Renal cortex interstitium (tissue), 11 donors: ENCODE measurements at regions not wholly inside any gene's neighbourhood (a gene's known extent, or its start where the extent isn't known, plus 50 kb on each side); places are given as distances from the start of the nearest gene placed in this dataset.

Experiments
- DNase-seq, 11 donors: peaks; one replicate each; pipeline ENCODE4 v3.0.0-alpha.2; 2013; ENCODE audit warnings: low read depth in 9 of 11, low spot score in 4 of 11; ENCODE audit errors: extremely low read depth in 1 of 11

DNA sequence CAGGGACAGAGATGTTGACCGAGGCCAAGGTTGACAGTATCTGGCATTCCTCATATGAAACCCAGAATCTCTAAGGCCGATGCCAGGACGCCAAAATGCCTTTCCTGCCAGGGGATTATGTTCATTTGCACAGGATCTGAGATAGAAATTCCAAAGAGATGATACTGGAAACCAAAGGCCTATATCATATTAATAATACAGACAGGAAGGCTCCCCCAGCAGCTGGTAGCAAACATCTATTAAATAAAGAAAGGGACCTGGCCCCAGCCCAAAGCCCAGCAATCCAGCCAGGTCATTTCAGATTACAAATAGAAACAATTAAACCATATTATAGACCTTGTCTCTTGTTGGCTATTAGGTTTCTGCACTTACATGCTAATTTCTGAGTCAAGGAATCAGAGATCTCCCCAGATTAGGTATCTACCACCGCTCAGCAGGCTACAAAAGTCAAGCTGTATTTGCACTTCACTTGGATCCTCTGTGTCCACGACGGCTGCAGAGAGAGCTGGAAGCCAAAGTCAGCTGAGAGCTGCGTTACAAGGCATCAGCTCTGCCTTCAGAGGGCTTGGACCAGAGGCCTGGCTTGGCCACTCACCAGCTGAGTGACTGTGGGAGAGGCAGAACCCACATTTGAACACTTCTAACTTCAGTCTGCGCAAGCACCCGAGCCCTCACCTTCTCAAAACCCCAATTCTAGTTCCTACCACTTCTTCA, 269.3 kb upstream of the SIX2 start:
- no peak for DNase-seq

DNA sequence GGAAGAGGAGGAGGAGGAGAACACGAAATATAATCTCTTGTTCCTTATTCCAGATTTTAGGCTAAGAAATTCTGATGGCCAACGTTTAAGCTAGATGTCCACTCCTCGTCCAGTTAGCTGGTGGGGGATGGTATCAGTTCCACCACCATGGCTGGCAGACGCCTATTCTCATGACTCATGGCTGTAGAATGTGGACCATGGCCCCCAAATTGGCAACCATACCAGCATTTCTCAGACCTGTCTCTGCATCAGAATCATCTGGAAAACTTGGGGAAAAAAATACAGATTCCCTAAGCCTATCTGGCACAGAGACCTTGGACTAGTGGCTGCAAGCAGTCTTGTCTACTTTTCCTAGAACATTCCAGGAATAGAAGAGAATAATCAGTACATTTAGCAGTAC, 267.7 kb upstream of the SIX2 start:
- DNase-seq: no peak

DNA sequence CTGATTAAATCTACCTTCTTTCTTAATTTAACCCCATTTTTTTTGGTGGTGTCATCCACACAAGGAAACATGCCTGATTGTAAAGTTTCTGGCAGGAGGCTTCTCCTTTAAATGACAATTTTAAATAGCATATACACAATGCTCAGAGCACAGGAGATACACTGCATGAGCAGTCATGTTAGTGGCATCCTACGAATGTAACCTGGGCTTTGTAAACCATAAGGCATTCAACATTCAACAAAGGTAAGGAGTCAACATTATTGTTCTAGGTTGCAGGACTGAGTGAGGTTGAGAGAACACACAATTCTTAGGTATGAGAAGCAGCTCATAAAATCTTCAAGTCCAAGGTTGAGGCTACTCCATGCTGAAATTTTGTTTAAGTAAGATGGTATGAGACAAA, 266.6 kb upstream of the SIX2 start:
- DNase-seq: no peak

DNA sequence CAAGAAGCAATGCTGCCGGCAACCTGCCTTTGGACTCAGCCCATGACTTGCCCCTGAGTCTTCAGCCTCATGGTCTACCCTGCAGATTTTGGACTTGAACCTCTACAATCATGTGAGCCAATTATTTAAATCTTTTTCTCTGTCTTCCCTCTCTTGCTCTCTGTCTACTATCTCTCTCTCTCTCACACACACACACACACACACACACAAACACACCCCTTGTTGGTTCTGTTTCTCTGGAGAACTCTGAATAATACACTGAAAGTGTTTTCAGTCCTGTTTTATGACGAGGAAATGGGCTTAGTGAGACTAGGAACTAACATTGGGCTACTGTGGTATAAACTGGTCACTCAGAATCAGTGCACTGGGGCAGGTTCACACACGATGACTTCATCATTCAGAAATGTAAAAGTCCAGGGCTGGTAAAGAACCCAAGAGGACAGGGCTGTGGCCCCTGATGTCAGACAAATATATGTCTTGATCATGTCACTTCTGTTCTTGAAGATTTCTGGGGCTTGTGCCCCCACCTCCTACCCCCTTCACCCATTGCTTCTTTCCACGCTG, 266.1 kb upstream of the SIX2 start:
- DNase-seq: no peak

DNA sequence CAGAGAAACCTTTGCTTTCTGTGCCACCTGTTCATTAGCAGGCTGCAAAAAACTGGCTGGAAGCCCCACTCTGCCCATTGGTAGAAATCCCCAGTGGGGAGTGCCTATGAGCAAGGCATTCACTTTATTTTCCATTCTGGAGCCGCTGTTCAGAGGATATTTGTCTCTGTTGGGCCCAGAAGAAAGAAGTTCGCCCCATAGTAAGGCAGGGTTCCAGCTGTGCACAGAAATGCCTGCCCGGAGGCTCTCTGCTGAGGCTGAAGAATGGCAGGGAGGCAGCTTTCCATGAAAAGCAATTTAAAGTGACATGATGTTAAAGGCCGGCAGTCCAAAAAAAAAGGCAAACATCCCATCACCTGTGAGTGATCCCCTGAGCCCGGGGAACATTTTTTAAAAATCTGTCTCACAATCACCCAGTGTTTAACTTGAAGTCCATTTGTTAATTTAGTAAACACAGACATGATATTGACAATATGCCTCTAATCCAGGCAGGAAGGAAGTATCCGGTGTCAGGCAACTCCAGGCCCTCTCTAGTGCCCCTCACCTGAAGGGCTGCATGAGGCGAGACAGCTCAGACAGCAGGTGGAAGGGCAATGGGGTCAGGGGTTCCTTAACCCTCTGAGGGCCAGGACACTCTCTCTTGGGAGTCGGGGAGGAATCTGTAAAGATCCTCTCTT, 265.1 kb upstream of the SIX2 start:
- DNase-seq: no peak

DNA sequence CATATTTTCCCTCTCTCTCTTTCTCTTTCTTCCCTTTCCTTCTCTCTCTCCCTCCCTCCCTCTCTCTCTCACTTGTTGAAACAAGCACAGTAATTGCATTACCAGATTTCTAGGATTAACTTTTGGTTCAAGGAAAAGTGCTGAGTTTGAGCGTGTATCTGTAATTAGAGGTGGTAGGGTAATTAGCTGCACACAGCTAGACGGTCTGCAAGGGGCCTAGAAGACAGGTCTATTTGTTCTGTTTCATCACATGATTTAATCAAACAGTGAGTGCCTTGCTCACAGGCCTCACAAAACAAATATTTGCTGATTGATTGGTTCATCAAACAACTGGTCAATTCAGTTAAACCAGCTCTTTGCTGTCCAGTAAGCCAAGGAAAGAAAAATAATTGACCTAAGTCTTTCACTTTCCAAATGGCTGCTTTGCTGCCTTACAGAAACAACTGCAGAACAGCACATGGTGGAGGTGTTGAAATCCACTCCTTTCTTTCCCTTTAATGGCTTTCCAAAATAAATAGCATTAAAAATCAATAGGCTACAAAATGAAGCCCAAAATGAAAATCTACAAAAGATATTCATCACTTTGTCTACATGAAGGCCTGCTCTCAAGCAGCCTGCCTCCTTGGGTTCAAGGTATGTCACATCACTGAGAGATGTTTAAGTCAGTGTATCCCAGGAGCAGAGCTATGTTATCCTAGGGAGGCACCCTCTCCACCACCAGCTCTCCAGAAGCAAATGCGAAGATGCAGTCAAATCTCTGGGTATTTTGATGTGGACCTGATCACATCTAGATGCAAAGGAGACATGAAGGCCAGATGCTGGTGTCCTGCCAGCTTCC, 264.4 kb upstream of the SIX2 start:
- no peak for DNase-seq

DNA sequence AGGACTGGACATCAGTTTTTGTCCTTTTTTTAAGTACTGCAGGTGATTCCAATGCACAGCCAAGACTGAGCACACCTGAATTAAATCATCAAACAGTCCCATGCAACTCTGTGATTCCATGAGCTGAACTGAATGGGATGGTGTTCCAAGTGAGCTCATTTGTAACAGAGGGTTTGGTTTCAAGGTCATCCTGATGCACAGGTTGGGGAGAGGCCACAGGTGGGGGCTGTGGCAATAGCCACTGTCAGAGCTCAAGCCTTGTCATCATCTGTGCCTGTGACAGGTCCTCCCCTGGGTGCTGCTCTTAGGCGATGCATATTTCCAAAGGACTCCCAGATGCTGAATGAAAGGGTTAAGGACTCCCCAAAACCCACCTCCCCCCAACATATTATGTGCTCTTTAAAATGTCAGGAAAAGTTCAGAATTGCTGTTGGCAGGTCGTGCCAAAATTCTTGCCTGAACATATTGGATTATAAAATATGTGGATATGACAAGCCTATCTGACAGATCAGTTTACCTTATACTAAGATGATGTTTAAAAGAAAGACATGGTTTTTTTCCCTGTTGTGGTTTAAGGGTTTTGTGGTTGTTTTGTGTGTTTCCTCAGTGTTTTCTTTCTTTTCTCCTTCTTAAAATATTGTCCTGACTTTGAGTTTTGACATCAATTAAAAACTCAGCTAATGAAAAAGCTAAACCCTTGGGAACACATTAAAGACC, 263.5 kb upstream of the SIX2 start:
- no peak for DNase-seq

DNA sequence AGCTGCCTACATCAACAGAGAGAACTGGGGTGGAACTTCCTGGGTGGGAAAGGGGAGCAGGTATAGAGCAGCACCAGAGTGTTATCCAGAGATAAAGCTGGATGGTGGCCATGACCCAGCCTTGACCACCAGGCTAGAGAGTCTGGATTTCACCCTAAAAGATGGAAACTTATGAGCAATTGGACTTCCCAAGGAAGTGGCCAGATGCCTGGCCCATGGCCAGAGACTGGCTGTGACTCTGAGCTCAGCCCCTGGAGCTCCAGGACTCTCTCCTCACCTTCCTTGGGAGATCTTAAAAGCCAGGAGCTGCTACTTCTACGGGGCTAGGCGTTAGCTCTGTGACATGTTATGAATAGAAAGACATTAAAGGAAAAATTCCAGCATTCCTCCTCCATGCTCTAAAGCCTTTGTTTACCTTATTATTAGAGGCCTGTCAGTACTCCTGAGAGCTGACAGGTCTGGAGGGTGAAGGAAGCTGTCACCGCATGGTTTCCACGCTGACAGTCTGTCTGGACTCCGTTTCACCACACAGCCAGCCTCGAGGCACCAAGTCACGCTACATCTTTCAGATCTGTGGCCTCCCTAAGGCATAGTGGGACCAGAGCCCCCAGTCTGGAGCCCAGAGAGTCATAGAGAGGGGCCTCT, 260.0 kb upstream of the SIX2 start:
- no peak for DNase-seq

DNA sequence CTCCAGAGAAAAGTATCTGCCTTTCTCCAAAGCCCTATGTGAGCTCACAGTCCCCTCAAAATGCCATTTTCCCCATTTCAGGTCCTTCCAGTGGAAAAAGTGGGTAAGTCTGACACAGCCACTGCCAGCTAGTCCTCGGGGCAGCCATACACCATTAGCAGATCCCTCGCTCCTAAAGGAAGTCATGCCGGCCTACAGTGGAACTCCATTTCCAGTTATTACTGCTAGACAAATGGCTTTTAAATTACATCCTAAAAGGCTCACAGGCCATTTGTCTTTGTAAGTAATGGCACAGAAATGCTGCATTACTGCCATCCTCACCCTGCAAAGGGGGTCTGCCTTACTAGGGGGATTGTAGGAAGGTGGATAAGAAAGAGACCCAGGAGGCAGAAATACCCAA, 259.4 kb upstream of the SIX2 start:
- DNase-seq: no peak

DNA sequence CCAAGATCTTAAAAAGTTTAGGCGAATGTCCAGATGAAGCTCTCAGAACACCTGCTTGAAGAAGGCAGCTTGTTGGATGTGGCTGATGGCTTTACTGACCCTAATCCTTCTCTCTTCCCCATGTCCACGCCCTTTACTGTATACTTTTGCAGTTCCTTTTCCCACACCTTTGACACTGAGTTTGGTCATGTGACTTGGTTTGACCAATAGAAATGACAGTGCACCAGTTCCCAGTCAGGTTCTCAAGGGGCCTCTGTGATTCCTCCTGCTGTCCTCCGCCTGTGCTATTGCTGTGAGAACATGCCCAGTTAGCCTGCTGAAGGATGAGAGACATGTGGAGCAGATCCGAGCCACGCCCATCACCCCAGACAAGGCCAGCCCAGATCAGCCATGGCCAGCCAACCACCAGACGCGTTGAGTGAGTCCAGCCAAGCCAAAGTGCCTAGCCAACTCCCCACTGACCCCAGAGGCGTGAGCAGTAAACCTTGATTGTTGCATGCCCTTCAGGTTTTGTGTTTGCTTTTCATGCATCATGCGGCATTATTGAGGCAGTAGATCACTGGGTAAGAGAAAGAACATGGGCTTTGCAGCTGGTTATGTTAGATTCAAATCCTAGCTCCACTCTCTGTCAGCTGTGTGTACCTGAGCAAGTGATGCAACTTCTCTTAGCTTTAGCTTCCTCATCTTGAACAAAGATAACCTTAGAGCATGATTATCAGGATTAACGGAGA, 258.0 kb upstream of the SIX2 start:
- no peak for DNase-seq

DNA sequence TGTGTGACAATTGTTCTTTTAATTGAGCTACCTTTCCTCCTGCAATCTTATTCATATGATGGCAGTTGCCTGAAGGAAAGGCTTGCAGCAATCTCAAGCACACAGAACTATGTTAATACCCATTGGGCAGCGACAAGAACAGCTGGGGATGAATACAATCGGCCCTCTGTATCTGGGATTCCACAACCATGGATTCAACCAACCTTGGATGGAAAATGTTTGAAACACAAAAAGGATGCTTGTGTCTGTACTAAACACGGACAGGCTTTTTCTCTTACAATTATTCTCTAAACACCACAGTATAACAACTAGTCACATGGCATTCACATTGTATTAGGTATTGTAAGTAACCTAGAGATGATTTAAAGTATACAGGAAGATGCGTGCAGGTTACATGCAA, 256.1 kb upstream of the SIX2 start:
- DNase-seq: no peak

DNA sequence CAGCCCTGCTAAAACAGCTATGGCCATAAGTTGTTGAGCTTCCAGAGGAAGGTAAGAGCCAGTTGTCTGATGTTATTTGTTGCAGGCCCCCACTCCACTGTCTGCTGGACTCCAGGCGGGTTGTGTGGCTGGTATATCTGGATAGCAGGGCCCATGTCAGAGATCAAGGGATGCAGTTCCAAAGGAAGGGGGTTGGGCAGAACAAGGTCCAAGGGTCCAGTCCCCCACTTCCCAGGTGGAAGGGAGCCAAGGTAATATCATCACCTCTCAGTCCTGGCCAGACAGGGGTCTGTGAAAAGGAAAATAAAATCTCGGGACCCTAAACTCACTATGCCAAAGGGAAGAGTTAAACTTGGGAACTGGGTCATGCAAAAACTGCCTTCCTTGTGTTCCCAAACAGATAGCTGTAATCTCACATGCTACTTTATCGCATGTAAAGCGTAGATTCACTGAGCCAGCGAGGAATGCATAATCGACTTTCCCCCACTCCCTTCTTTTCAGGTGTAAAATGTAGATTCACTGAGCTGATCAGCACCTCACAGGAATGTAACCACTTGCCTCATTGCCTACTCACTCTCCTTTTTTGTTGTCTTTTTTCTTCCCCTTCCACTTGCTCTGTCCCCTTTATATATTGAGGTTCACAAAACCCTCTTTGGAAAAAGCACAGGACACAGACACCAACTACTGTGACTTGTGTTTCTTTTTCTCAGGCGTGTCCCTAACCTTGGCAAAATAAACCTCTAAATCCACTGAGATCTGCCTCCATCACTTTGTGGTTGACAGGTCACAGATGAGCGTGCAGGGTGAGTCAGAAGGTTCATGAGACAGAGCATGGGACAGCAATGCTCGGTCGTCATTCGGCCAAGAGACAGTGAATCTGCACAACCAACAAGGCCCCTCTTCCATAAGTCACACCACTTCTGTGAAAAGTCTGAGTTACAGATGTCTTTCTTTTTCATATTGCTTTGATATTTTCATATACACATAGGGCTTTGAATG, 255.3 kb upstream of the SIX2 start:
- DNase-seq: no peak

DNA sequence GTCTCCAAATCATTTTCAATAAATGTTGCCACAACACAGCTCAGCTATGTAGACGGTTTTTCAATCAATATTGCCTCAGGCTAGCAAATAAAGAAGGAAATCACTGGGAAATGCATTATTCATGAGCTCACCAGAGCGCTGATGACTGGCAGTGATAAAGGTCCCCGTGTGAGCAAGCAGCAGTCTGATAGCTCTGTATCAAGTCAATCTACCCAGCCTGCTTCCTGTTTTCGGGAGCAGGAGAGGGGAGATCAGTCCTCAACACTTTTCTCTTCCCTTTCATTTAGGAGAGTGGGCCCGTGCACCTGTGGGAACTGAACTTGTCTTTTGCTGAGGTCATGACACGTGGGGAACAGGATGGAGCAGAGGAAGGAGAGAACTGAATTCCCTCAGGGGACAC, 253.9 kb upstream of the SIX2 start:
- no peak for DNase-seq

DNA sequence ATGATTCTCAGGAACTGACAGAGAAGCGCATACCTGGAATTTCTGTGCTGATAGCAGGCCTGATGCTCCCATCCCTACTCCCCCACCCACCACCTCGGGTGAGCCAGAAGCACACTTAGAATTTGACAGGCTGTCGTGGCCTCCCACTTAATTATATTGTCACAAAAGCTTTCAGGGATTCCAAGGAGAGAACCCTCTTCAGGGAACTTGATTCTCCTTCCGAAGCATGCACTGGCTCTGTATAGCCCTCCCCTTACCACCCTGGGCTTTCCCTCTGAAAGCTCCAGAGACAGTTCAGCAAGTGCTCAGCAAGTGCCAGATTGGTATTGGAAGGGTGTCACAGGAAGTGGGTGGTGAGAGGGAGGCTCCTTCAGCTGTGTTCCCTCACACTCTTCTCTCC, 252.5 kb upstream of the SIX2 start:
- no peak for DNase-seq

DNA sequence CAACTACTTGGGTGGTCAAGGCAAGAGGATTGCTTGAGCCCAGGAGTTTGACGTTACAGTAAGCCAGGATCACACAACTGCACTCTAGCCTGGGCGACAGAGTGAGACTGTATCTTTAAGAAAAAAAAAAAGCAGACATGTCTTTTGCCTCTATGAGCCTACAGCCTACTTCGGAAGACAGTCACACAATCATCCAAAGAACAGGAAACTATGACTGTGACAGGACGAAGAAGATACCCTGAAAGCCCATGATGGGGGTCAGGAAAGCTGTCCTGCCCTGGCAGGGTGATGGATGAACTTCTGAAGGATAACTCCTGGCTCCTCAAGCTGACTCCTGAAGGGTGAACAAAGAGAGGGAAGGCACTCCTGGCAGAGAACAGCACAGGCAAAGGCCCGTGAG, 251.7 kb upstream of the SIX2 start:
- no peak for DNase-seq

DNA sequence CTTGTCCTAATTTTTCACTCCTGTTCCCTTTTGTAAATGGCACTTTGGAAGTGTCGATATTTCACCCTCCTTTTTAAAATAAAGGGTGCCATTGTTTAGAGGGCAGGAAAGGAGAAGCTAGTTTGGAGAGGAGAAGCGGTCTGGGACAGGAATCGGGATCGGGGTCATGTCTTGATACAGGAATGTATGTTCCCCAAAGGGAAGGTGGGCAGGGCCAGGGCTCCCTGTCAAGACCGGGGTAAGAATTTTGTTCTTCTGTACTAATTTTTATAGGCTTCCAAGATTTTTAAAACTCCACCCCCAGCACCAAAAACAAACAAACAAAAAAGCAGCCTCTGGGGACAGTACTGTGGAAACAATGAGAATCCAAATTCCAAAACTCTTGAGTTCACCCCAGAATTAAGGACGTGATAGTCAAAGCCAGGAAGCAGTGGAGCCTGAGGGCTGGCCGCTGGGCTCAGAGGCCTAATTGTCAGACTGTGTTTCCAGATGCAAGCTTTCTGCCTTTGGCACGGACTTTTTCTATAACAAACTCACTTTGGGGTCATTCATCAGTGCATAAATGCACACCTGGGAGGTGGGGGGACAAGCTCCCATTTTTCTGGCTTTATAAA, 250.4 kb upstream of the SIX2 start:
- DNase-seq: no peak

DNA sequence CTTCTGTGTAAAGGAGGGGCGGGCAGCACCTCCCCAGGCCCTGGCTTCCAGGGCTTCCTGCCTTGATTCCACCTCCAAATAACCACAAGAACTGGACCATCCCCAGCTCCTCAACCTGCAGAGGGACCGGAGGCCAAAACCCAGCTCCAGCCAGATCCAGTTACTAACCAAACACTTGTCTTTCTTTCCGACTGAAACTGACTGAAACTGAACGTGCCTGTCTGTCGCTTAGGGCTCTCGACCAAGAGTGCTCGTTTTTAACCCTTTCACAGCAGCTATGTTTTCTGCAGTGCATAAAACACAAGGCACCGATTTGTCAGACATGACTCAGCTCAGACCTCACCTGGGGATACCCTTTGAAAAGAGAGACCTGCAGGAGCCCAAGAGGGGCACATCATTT, 249.9 kb upstream of the SIX2 start:
- no peak for DNase-seq
